ENCODE measurements at regions not wholly inside any gene's neighbourhood (a gene's known extent, or its start where the extent isn't known, plus 50 kb on each side); places are given as distances from the start of the nearest gene placed in this dataset.

DNA sequence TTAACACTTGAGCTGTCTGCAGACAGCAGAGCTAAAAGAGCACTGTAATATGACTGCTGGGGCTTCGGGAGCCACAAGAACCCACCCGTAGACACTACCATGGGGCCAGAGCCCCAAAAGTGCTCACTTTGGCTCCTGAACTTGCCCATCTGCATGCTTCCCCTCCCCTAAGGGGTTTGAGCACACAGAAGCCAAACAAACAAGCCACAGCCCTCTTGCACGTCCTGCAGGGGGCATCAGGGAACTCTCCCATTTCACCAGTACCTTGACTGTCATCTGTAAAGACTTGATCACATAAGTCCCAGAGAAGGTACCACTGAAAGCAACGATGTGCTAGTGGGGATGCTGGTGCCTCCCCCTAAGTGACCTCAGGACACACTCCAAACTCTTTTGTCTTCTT is 681.8 kb downstream of the SEMA5A start (continued):
- TF ChIP-seq NANOG (IDR thresholded peaks at IDR 0.05; ENCODE audit: insufficient read depth, low read depth, low read length, poor library complexity, severe bottlenecking) (no peak), GTF2F1 (IDR thresholded peaks at IDR 0.05; ENCODE audit: borderline replicate concordance, low read depth, low read length) (no peak)

Measured in H1 (cell line).